Karpas-422 (cell line): ENCODE measurements at regions not wholly inside any gene's neighbourhood (a gene's known extent, or its start where the extent isn't known, plus 50 kb on each side); places are given as distances from the start of the nearest gene placed in this dataset.
"Not testable (repeated sequence)": the region's sequence is repeated elsewhere in the genome, so short reads cannot be mapped to it uniquely, and the experiment has no call there.

Experiments
- DNase-seq: peaks from one replicate; pipeline ENCODE4 v3.0.0-alpha.2; 2015
- H2AFZ ChIP-seq: fragments of 200-600 bp; sonication (generic); 2 replicates; pipeline ENCODE4 v1.6.1; 2014; ENCODE audit warnings: antibody characterized with exemption, low read length, mixed read lengths
- H3K27ac ChIP-seq: fragments of 200-600 bp; sonication (generic); 2 replicates; pipeline ENCODE4 v1.5.1; 2014; ENCODE audit warnings: mild to moderate bottlenecking, low read length, moderate library complexity
- H3K27me3 ChIP-seq: fragments of 200-600 bp; sonication (generic); 2 replicates; pipeline ENCODE4 v1.6.1; 2014; ENCODE audit warnings: low read length, mixed read lengths
- H3K36me3 ChIP-seq: fragments of 200-600 bp; sonication (generic); 2 replicates; pipeline ENCODE4 v1.6.1; 2014; ENCODE audit warnings: low read length, mixed read lengths; ENCODE audit not compliant: insufficient read depth
- H3K4me1 ChIP-seq: fragments of 200-600 bp; sonication (generic); 2 replicates; pipeline ENCODE4 v1.6.1; 2014; ENCODE audit warnings: mild to moderate bottlenecking, low read length, mixed read lengths
- H3K4me2 ChIP-seq: fragments of 200-600 bp; sonication (generic); 2 replicates; pipeline ENCODE4 v1.6.1; 2014; ENCODE audit warnings: low read length, low read depth, mild to moderate bottlenecking; ENCODE audit not compliant: poor library complexity, severe bottlenecking
- H3K4me3 ChIP-seq: fragments of 200-600 bp; sonication (generic); 2 replicates; pipeline ENCODE4 v1.5.1; 2014; ENCODE audit warnings: mild to moderate bottlenecking, antibody characterized with exemption, low read length, mixed read lengths
- H3K79me2 ChIP-seq: fragments of 200-600 bp; sonication (generic); 2 replicates; pipeline ENCODE4 v1.6.1; 2014; ENCODE audit warnings: mild to moderate bottlenecking, low read length, mixed read lengths
- H3K9ac ChIP-seq: fragments of 200-600 bp; sonication (generic); 2 replicates; pipeline ENCODE4 v1.6.0; 2014; ENCODE audit warnings: low read length
- H3K9me2 ChIP-seq: fragments of 200-600 bp; sonication (generic), shearing (Covaris generic); replicated peaks from 2 replicates; pipeline ENCODE4 v1.6.0; 2014; ENCODE audit warnings: mild to moderate bottlenecking, low read length, moderate library complexity; ENCODE audit not compliant: insufficient read depth
- H3K9me3 ChIP-seq: fragments of 300-700, 200-600 bp; sonication (generic); 2 replicates; pipeline ENCODE4 v1.6.1; 2014; ENCODE audit warnings: low read length, mixed read lengths
- H4K20me1 ChIP-seq: fragments of 200-600 bp; sonication (generic); 2 replicates; pipeline ENCODE4 v1.6.1; 2014; ENCODE audit warnings: mild to moderate bottlenecking, antibody characterized with exemption, low read length, low read depth; ENCODE audit not compliant: insufficient read depth

DNA sequence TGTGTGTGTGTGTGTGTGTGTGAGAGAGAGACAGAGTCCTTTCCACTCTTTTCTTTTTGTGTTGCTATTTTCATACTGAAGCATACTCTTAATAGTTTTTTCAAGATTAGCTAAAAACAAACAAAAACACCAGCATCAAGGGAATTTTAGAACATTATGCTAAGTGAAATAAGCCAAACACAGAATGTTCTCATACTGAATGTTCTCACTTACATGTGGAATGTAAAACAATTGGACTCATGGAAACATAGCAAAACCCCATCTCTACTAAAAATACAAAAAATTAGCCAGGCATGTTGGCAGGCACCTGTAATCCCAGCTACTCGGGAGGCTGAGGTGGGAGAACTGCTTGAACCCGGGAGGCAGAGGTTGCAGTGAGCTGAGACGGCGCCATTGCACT is 193.4 kb downstream of the XPNPEP1 start:
- H3K4me1 ChIP-seq, H3K36me3 ChIP-seq, H3K4me3 ChIP-seq, H4K20me1 ChIP-seq, H3K9me2 ChIP-seq, H3K9ac ChIP-seq, H3K27me3 ChIP-seq, H3K4me2 ChIP-seq, H2AFZ ChIP-seq, H3K9me3 ChIP-seq, H3K79me2 ChIP-seq, H3K27ac ChIP-seq, DNase-seq: not testable (repeated sequence)

DNA sequence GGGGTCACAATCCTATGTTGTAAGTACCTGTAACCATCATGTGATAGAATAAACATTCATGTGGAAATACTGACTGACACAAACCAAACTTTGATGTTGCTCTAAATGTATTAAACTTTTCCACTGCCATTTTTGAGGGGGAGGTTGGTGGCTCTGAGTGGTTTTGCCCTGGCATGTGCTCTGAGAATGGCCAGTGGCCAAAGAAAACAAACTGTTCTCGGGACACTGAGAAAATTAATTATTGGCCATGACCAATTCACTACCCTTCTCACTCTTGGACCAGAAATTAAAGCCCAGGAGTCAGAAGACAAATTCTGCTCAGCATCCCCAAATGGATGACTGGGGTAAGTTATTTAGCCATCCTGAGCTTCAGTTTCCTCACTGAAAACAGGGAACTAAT is 195.9 kb downstream of the XPNPEP1 start:
- Histone ChIP-seq H2AFZ (no peak overlapping the region), H3K9me3 (no peaks in the 10 kb centered on the region), H4K20me1 (no peaks in the 10 kb centered on the region), H3K27me3 (no peaks in the 10 kb centered on the region), H3K27ac (no peak overlapping the region), H3K9ac (no peak overlapping the region), H3K4me2 (no peak overlapping the region), H3K4me1 (no peaks in the 10 kb centered on the region), H3K4me3 (no peak overlapping the region), H3K9me2 (no peaks in the 10 kb centered on the region), H3K79me2 (no peaks in the 10 kb centered on the region), H3K36me3 (no peaks in the 10 kb centered on the region)
- DNase-seq = no peak

DNA sequence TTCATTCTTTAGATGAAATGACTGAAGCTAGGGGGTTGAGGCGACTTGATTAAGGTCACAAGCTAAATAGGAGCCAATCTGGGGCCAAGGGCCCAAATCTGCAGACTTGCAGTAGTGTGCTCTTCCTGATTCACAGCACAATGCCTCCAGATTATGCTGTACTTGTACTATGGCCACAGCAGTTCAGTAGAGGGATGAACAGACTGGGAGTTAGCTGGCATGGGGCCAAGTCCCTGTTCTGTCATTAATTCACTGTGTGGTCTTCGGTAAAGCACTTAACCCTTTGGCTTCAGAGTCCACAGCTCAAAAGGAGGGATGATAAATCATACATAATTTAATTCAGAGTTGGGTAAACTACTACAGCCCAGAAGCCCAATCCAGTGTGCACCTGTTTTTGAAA is 196.8 kb downstream of the XPNPEP1 start:
- no peak for DNase-seq
- no peak overlapping the region for H3K4me2 ChIP-seq
- H3K9me2 ChIP-seq = no peaks in the 10 kb centered on the region
- H4K20me1 ChIP-seq = no peaks in the 10 kb centered on the region
- no peaks in the 10 kb centered on the region for H3K27me3 ChIP-seq
- no peak overlapping the region for H2AFZ ChIP-seq
- H3K36me3 ChIP-seq = no peaks in the 10 kb centered on the region
- H3K9ac ChIP-seq = no peak overlapping the region
- H3K79me2 ChIP-seq = no peaks in the 10 kb centered on the region
- no peak overlapping the region for H3K27ac ChIP-seq
- H3K9me3 ChIP-seq = no peaks in the 10 kb centered on the region
- H3K4me1 ChIP-seq = no peaks in the 10 kb centered on the region
- no peak overlapping the region for H3K4me3 ChIP-seq

DNA sequence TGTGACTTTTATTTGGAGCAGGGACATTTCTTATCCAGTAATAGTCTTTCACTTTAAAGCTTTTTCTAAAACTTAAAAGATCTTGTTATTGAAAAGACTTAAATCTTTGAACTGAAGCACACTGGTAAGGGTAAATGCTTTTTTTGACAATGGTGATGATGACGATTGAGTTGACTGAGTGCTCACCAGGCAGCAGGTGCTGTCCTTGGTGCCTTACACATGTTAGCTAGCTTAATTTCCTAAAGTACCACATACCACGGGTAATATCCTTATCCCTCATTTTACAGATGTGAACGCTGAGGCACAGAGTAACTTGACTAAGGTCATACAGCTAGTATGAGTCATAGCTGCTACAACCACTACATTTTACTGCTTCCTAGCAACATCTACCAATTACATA is 200.0 kb downstream of the XPNPEP1 start:
- H3K4me2 ChIP-seq = no peak overlapping the region
- H3K4me1 ChIP-seq = no peaks in the 10 kb centered on the region
- no peak for DNase-seq
- H3K27ac ChIP-seq = no peak overlapping the region
- H3K9me3 ChIP-seq = no peaks in the 10 kb centered on the region
- H3K9ac ChIP-seq = no peak overlapping the region
- no peaks in the 10 kb centered on the region for H4K20me1 ChIP-seq
- no peaks in the 10 kb centered on the region for H3K79me2 ChIP-seq
- no peaks in the 10 kb centered on the region for H3K27me3 ChIP-seq
- no peaks in the 10 kb centered on the region for H3K9me2 ChIP-seq
- no peak overlapping the region for H2AFZ ChIP-seq
- no peaks in the 10 kb centered on the region for H3K36me3 ChIP-seq
- H3K4me3 ChIP-seq = no peak overlapping the region

DNA sequence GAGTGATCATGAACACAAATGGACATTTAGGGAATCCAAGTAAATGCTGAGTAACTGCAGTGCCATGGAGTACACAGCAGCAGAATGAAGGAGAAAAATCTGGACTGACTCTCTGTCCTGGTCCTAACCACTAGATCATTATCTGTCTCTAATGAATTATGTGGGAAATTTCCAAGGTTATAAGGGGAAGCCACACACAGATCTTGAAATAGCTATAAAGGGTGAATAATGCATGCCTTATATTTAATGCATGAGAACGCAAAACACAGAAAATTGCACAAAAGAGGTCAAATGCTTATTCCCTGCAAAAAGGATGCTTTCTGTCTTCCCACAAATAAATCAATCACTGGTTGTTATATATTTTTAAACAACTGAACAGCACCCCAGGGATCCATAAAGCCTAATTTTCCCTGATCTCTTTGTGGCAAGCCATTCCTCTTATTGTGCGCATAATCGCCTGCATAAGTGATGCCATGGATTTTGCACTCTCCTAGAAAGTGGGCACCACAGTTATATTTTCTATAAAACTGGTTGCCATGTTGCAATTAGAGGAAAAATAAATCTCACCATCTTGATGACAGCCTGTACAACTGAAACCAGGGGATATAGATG is 201.8 kb downstream of the XPNPEP1 start:
- H3K27me3 ChIP-seq = no peaks in the 10 kb centered on the region
- no peaks in the 10 kb centered on the region for H4K20me1 ChIP-seq
- no peak overlapping the region for H3K27ac ChIP-seq
- H3K79me2 ChIP-seq = no peaks in the 10 kb centered on the region
- H3K9ac ChIP-seq = no peak overlapping the region
- no peaks in the 10 kb centered on the region for H3K9me2 ChIP-seq
- no peaks in the 10 kb centered on the region for H3K9me3 ChIP-seq
- no peaks in the 10 kb centered on the region for H3K36me3 ChIP-seq
- H2AFZ ChIP-seq = no peak overlapping the region
- no peaks in the 10 kb centered on the region for H3K4me1 ChIP-seq
- no peak overlapping the region for H3K4me2 ChIP-seq
- no peak for DNase-seq
- H3K4me3 ChIP-seq = no peak overlapping the region

DNA sequence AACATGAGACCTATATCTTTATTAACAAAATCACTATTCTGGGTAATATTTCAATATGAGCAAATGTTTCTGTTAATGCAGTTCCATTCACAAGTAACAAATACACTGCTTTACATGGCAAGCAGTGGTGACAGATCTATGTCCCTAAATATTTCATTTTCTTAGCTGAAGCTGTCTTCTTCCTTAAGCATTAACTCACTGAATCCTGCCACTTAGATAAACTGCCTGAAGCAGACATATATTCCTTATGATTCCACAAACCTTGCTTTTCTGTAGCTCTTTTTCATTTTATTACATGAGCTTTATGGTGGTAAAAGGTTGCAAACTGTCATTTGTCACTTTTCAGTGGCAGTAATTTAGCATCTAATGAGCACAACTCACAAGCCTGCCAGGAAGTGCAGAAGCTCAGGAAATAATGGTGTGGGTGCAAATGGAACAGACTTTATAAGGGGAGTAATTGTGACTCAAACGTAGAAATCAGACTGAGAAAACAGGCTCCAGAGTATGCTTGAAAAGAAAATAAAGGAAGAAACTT is 217.2 kb downstream of the XPNPEP1 start:
- no peaks in the 10 kb centered on the region for H3K27me3 ChIP-seq
- H3K79me2 ChIP-seq = no peaks in the 10 kb centered on the region
- DNase-seq = no peak
- no peak overlapping the region for H3K27ac ChIP-seq
- no peaks in the 10 kb centered on the region for H4K20me1 ChIP-seq
- H3K4me3 ChIP-seq = no peak overlapping the region
- H3K9me2 ChIP-seq = no peaks in the 10 kb centered on the region; the same call in 1 of the 2 replicates
- no peaks in the 10 kb centered on the region for H3K4me1 ChIP-seq
- H3K9me3 ChIP-seq = no peaks in the 10 kb centered on the region
- no peaks in the 10 kb centered on the region for H3K36me3 ChIP-seq
- H2AFZ ChIP-seq = no peak overlapping the region
- no peak overlapping the region for H3K4me2 ChIP-seq
- no peak overlapping the region for H3K9ac ChIP-seq

DNA sequence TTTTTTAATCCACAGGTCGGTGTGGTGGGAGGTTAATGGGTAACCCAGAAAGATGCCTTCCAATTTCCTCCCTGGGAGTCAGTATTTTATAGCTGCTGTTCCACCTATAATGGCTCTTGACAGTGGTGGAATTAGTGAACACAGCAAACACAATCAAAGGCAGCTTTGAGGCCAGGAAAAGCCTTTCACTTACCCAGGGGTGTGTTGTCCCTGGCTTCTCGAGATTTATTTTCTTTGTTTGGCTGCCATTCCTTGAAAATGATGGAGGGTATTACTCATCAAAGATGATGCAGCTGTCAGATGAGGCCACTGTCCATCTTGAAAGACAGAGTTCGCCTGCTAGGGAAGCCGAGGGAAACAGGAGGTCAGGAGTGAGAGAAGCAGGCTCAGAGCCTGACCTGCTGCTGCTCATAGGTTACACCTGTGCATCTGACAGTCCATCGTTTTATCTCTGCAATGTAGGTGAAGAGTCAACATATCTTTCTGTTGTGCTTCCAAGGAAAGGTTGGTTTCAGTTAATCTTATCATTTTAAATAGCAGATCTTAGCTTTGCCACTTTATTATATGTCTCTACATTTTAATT is 221.6 kb downstream of the XPNPEP1 start:
- DNase-seq = no peak
- Histone ChIP-seq H3K9me3 (no peaks in the 10 kb centered on the region), H3K9me2 (no peaks in the 10 kb centered on the region), H3K27ac (no peak overlapping the region), H3K4me2 (no peak overlapping the region), H3K36me3 (no peaks in the 10 kb centered on the region), H3K79me2 (no peaks in the 10 kb centered on the region), H3K4me1 (no peaks in the 10 kb centered on the region), H4K20me1 (no peaks in the 10 kb centered on the region), H2AFZ (no peak overlapping the region), H3K9ac (no peak overlapping the region), H3K27me3 (no peaks in the 10 kb centered on the region), H3K4me3 (no peak overlapping the region)

DNA sequence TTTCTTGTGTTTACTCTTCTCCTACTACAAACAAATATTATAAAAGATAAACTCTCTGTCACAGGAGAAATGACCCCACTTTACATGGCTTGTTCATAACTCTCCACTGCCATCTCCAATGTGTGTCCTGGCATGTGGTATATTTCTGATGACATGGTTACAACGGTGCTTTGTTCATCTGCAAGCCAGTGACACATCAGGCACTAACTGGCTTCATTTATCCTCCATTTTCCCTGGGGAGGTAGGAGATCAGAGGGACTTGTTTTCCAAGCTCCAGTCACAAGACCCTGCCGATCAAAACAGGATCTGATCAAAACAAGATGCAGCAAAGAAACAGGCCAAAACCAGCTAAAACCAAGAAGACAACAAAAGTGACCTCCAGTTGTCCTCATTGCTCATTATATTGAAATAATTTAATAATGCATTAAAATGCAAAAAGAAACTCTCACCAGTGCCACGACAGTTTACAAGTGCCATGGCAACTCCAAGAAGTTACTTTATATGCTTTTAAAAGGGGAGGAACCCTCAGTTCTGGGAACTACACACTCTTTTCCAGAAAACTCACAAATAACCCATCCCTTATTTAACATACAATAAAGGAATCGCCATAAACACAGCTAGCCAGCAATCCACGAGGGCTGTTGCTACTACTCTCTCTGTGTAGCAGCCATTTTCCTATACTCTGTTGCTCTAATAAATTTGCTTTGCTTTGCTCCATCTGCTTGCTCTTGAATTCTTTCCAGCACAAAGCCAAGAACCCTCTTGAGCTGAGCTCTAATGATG is 224.2 kb downstream of the XPNPEP1 start:
- Histone ChIP-seq H3K4me3 (no peak overlapping the region), H3K27me3 (no peaks in the 10 kb centered on the region), H3K79me2 (no peaks in the 10 kb centered on the region), H3K4me2 (no peak overlapping the region), H3K9me3 (no peaks in the 10 kb centered on the region), H3K36me3 (no peaks in the 10 kb centered on the region), H3K27ac (no peak overlapping the region), H3K9ac (no peak overlapping the region), H4K20me1 (no peaks in the 10 kb centered on the region), H3K4me1 (no peaks in the 10 kb centered on the region), H3K9me2 (no peaks in the 10 kb centered on the region), H2AFZ (no peak overlapping the region)
- no peak for DNase-seq
